ENCODE measurements at regions not wholly inside any gene's neighbourhood (a gene's known extent, or its start where the extent isn't known, plus 50 kb on each side); places are given as distances from the start of the nearest gene placed in this dataset.

DNA sequence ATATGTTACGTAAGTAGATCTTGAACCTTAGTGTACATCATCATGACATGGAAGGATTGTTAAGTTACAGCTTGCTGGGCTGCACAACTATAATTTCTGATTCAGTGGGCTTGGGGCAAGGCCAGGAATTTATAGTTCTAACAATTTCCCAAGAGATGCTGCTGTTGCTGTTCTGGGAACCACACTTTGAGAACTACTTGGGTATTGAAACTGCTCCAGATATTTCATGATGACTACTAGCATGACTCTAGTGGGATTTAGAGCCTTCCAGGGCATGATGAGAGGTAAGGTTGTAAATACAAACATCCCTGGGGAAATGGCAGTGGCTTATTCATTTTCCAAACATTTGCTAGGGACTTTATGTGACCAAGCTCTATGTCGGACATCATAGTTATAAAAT, 904.8 kb upstream of the SEL1L start:
- TF ChIP-seq, protein P1, sequence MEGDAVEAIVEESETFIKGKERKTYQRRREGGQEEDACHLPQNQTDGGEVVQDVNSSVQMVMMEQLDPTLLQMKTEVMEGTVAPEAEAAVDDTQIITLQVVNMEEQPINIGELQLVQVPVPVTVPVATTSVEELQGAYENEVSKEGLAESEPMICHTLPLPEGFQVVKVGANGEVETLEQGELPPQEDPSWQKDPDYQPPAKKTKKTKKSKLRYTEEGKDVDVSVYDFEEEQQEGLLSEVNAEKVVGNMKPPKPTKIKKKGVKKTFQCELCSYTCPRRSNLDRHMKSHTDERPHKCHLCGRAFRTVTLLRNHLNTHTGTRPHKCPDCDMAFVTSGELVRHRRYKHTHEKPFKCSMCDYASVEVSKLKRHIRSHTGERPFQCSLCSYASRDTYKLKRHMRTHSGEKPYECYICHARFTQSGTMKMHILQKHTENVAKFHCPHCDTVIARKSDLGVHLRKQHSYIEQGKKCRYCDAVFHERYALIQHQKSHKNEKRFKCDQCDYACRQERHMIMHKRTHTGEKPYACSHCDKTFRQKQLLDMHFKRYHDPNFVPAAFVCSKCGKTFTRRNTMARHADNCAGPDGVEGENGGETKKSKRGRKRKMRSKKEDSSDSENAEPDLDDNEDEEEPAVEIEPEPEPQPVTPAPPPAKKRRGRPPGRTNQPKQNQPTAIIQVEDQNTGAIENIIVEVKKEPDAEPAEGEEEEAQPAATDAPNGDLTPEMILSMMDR (conservative IDR thresholded peaks at IDR 0.05; ENCODE audit: low read depth in 2 of 2): no peak
- no peak for TF ChIP-seq NANOG (IDR thresholded peaks at IDR 0.05; ENCODE audit: borderline replicate concordance)
- TF ChIP-seq JUNB (IDR thresholded peaks at IDR 0.05; ENCODE audit: unreplicated experiment): no peak
- no peak for TF ChIP-seq EZH2 (IDR thresholded peaks at IDR 0.05; ENCODE audit: low read depth, unreplicated experiment)

All from GM23338 (cell line).